ENCODE measurements at regions not wholly inside any gene's neighbourhood (a gene's known extent, or its start where the extent isn't known, plus 50 kb on each side); places are given as distances from the start of the nearest gene placed in this dataset.

GRCh38 chr2:120428748-120429147 is 82.8 kb downstream of the INHBB start:
- DNase-seq, result no peak

GRCh38 chr2:120429586-120430500 is 83.9 kb downstream of the INHBB start:
- DNase-seq, result no peak

GRCh38 chr2:120430501-120430830 is 84.5 kb downstream of the INHBB start:
- no peak for DNase-seq

- no peak for DNase-seq
Observed at GRCh38 chr2:120430957-120431356, 85.0 kb downstream of the INHBB start.

- DNase-seq, result no peak
Observed at GRCh38 chr2:120431386-120432292, 85.7 kb downstream of the INHBB start.

GRCh38 chr2:120432293-120432975 is 86.5 kb downstream of the INHBB start:
- no peak for DNase-seq

- DNase-seq, result no peak
Observed at GRCh38 chr2:120432976-120433815, 87.3 kb downstream of the INHBB start.

- DNase-seq, result no peak
Observed at GRCh38 chr2:120433816-120434290, 87.9 kb downstream of the INHBB start.

- no peak for DNase-seq
Observed at GRCh38 chr2:120434492-120435308, 88.8 kb downstream of the INHBB start.

GRCh38 chr2:120435671-120436459 is 89.9 kb downstream of the INHBB start:
- no peak for DNase-seq

GRCh38 chr2:120436460-120436739 is 90.5 kb downstream of the INHBB start:
- DNase-seq, result no peak

GRCh38 chr2:120436885-120437603 is 91.1 kb downstream of the INHBB start:
- DNase-seq, result no peak

- no peak for DNase-seq
Observed at GRCh38 chr2:120437604-120438000, 91.7 kb downstream of the INHBB start.

- no peak for DNase-seq
Observed at GRCh38 chr2:120438301-120439066, 92.5 kb downstream of the INHBB start.

- no peak for DNase-seq
Observed at GRCh38 chr2:120439067-120439368, 93.1 kb downstream of the INHBB start.

GRCh38 chr2:120439637-120440384 is 93.9 kb downstream of the INHBB start:
- no peak for DNase-seq

- DNase-seq, result no peak
Observed at GRCh38 chr2:120440521-120441350, 94.8 kb downstream of the INHBB start.

- no peak for DNase-seq
Observed at GRCh38 chr2:120441351-120441700, 95.4 kb downstream of the INHBB start.
